ENCODE measurements at regions not wholly inside any gene's neighbourhood (a gene's known extent, or its start where the extent isn't known, plus 50 kb on each side); places are given as distances from the start of the nearest gene placed in this dataset.

DNA sequence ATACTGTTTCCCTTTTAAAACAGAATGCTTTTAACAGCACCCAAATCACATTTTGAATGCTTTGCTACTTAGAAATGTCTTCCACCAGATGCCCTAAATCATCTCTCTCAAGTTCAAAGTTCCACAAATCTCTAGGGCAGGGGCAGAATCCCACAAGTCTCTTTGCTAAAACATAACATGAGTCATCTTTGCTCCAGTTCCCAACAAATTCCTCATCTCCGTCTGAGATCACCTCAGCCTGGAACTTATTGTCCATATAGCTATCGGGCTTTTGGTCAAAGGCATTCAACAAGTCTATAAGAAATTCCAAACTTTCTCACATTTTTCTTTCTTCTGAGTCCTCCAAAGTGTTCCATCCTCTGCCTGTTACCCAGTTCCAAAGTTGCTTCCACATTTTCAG lies 1374.5 kb upstream of the NXPH2 start:
- H3K9me3 ChIP-seq (replicated peaks) = peaks cover 4% of the 10 kb centered on the region
- H3K4me1 ChIP-seq = no peaks in the 10 kb centered on the region

GRCh38 chr2:140154271-140154670 lies 1374.1 kb upstream of the NXPH2 start:
- intact Hi-C loops (cut with micrococcal nuclease) = no loop called here
- H3K27ac ChIP-seq (replicated peaks) = no peak overlapping the region
- no peak overlapping the region for H3K4me3 ChIP-seq
- no peaks in the 10 kb centered on the region for H3K36me3 ChIP-seq
- H3K27me3 ChIP-seq (ENCODE audit: low read depth) = no peaks in the 10 kb centered on the region
- no peak for TF ChIP-seq CTCF (IDR thresholded peaks at IDR 0.05; ENCODE audit: borderline replicate concordance)
- no peaks in the 10 kb centered on the region for H3K4me1 ChIP-seq
- no peak for DNase-seq
- peaks cover under 1% of the 10 kb centered on the region for H3K9me3 ChIP-seq (replicated peaks)

More for the DNA sequence above, 1374.5 kb upstream of the NXPH2 start:
- Histone ChIP-seq H3K36me3 (no peaks in the 10 kb centered on the region), H3K27ac (replicated peaks) (no peak overlapping the region), H3K4me3 (no peak overlapping the region), H3K27me3 (ENCODE audit: low read depth) (no peaks in the 10 kb centered on the region)
- no peak for TF ChIP-seq CTCF (IDR thresholded peaks at IDR 0.05; ENCODE audit: borderline replicate concordance)
- intact Hi-C loops (cut with micrococcal nuclease) = no loop called here
- DNase-seq = no peak

- Histone ChIP-seq H3K9me3 (replicated peaks) (peaks cover 9% of the 10 kb centered on the region), H3K27ac (replicated peaks) (no peak overlapping the region), H3K27me3 (ENCODE audit: low read depth) (no peaks in the 10 kb centered on the region), H3K36me3 (no peaks in the 10 kb centered on the region), H3K4me3 (no peak overlapping the region), H3K4me1 (no peaks in the 10 kb centered on the region)
- intact Hi-C loops (cut with micrococcal nuclease) = no loop called here
- TF ChIP-seq CTCF (IDR thresholded peaks at IDR 0.05; ENCODE audit: borderline replicate concordance) = no peak
- no peak for DNase-seq
Measured at GRCh38 chr2:140144611-140145010, 1364.4 kb upstream of the NXPH2 start.

DNA sequence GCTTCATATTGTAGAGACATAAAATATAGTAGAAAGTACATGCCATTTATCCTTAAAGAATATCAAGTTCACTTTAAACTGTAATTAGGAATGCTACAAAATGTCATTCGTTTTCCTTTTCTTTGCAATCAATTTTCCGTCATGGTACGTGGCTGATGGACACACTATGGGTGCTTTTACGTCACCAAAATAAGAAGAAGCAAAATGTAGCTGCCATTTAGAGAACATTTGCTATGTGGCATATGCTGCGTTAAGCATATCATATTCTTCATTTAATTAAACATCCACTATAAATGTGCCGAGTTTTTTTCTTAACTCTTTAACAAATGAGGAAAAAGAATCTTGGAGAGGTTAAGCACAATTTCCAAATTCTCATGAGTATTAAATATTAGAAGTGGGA lies 1358.5 kb upstream of the NXPH2 start:
- H3K4me1 ChIP-seq = no peaks in the 10 kb centered on the region
- no peaks in the 10 kb centered on the region for H3K27me3 ChIP-seq (ENCODE audit: low read depth)
- no peak for TF ChIP-seq CTCF (IDR thresholded peaks at IDR 0.05; ENCODE audit: borderline replicate concordance)
- no peak overlapping the region for H3K27ac ChIP-seq (replicated peaks)
- DNase-seq = no peak
- intact Hi-C loops (cut with micrococcal nuclease) = no loop called here
- no peaks in the 10 kb centered on the region for H3K36me3 ChIP-seq
- H3K9me3 ChIP-seq (replicated peaks) = peaks cover 9% of the 10 kb centered on the region
- no peak overlapping the region for H3K4me3 ChIP-seq

DNA sequence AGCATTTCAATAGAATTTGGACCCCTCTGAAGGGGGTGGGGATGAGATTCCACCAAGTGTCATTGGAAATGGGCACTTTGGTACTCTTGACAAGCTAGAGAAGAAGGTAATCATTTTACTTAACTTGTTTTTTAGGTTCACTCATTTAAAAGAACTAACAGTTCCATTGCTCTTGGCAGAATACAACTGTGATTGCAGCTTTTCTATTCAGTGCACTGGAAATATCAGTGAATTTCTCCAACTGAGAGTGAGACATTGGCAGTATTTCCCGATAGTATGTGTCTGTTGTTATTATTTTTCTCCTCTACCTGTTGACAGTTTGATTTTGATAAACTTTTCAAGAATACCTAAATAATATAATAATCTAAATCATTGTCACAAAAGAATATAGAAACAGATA lies 1356.7 kb upstream of the NXPH2 start:
- intact Hi-C loops (cut with micrococcal nuclease) = no loop called here
- H3K4me3 ChIP-seq = no peak overlapping the region
- H3K27me3 ChIP-seq (ENCODE audit: low read depth) = no peaks in the 10 kb centered on the region
- H3K9me3 ChIP-seq (replicated peaks) = peaks cover 9% of the 10 kb centered on the region
- no peak overlapping the region for H3K27ac ChIP-seq (replicated peaks)
- no peaks in the 10 kb centered on the region for H3K36me3 ChIP-seq
- no peak for TF ChIP-seq CTCF (IDR thresholded peaks at IDR 0.05; ENCODE audit: borderline replicate concordance)
- no peaks in the 10 kb centered on the region for H3K4me1 ChIP-seq
- no peak for DNase-seq

- intact Hi-C loops (cut with micrococcal nuclease) = no loop called here
- H3K27ac ChIP-seq (replicated peaks) = no peak overlapping the region
- TF ChIP-seq CTCF (IDR thresholded peaks at IDR 0.05; ENCODE audit: borderline replicate concordance) = no peak
- H3K36me3 ChIP-seq = no peaks in the 10 kb centered on the region
- H3K27me3 ChIP-seq (ENCODE audit: low read depth) = no peaks in the 10 kb centered on the region
- DNase-seq = no peak
- no peak overlapping the region for H3K4me3 ChIP-seq
- peaks cover 4% of the 10 kb centered on the region for H3K9me3 ChIP-seq (replicated peaks)
- no peaks in the 10 kb centered on the region for H3K4me1 ChIP-seq
Measured at GRCh38 chr2:140136366-140136765, 1356.2 kb upstream of the NXPH2 start.
